ENCODE measurements at regions not wholly inside any gene's neighbourhood (a gene's known extent, or its start where the extent isn't known, plus 50 kb on each side); places are given as distances from the start of the nearest gene placed in this dataset.

DNA sequence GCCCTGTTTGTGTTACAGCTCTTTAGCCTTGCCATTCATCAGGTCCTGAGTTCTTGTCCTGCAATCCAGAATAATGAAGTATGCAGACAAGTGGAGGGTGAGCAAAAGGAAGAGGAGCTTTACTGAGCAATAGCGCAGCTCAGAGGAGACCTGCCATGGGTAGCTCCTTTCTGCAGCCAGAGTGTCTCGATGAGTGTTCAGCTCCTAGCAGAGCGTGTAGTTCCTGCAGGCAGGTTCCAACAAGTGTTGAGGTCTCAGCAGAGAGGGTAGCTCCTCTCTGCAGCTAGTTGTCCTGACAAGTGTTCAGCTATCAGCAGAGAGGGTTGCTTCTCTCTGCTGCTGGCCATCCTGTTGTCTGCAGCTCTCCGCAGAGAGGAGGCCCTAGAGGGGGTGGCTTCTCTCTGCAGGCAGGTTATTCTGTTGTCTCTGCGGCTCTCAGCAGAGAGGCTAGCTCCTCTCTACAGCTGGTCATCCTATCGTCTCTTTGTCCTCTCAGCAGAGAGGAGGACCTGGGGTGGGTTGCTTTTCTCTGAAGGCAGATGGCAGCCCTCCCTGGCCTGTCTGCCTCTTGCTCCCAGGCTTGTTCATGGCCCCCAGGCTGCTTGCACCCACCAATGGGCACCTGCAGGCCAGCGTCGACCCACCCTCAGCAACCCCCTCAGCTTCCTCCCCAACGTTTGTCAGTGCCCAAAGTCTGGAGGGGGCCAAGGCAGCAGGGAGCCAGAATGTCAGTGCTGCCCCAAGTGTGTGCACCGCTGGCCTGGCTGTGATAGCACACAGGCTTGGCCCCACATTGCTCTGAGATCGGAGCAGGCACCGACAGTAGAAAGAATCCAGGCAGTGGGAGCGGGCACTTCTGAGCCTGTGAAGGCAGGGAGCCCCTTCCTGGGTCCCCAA, 112.5 kb upstream of the RUNX3 start:
- TF ChIP-seq, protein P1, sequence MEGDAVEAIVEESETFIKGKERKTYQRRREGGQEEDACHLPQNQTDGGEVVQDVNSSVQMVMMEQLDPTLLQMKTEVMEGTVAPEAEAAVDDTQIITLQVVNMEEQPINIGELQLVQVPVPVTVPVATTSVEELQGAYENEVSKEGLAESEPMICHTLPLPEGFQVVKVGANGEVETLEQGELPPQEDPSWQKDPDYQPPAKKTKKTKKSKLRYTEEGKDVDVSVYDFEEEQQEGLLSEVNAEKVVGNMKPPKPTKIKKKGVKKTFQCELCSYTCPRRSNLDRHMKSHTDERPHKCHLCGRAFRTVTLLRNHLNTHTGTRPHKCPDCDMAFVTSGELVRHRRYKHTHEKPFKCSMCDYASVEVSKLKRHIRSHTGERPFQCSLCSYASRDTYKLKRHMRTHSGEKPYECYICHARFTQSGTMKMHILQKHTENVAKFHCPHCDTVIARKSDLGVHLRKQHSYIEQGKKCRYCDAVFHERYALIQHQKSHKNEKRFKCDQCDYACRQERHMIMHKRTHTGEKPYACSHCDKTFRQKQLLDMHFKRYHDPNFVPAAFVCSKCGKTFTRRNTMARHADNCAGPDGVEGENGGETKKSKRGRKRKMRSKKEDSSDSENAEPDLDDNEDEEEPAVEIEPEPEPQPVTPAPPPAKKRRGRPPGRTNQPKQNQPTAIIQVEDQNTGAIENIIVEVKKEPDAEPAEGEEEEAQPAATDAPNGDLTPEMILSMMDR (IDR thresholded peaks at IDR 0.05; ENCODE audit: low read depth, low read length) = no peak
- H3K4me3 ChIP-seq (ENCODE audit: low read depth, low read length) = no peak overlapping the region

GRCh38 chr1:25041916-25042315, 111.8 kb upstream of the RUNX3 start:
- TF ChIP-seq, protein P1 (IDR thresholded peaks at IDR 0.05; ENCODE audit: low read depth, low read length) = no peak
- no peak overlapping the region for H3K4me3 ChIP-seq (ENCODE audit: low read depth, low read length)

DNA sequence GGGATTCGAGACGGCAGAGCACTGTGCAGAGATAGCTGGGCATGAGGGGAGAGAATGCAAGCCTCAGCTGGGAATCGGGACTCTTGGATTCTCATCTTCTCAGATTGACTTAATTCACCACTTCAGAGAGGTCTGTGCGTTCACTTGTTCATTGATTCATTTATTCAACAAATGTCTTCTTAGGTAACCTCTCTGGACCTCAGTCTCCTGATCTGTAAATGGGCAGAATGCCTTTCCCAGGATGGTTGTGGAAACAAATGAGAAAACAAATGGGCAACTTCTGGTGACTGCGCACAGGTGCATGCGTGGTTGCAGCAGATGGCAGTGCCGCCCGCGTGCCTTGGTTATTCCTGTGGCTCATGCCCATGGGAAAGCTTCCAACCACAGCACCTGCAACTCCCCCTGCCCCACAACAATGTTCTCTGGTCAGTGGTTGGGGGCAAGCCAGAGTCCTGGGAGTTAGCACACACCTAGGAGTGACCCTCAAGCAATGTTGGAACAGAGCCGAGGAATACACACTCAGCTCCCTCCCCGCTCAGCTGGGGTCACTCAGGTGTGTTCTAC, 110.1 kb upstream of the RUNX3 start:
- no peak overlapping the region for H3K4me3 ChIP-seq (ENCODE audit: low read depth, low read length)
- TF ChIP-seq, protein P1 (IDR thresholded peaks at IDR 0.05; ENCODE audit: low read depth, low read length) = no peak

DNA sequence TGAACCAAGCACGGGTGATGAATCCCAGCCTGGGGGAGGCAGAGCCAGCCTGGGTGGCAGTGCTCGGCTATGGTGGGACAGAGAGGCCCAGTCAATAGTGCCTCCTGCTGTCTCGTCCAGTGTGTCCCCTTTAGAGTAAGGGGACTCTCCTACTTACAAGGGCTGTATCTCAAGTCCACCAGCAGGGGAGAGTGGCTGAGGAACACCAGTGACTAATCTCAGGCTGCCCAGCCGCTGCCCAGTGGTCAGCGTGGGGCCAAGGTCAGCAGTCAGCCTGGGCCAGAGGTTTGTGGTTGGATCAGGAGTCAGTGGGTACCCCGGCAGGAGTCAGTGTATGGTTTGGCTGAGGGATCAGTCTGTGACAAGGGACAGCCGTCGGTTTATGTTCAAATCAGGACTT, 109.2 kb upstream of the RUNX3 start:
- no peak overlapping the region for H3K4me3 ChIP-seq (ENCODE audit: low read depth, low read length)
- TF ChIP-seq, protein P1 (IDR thresholded peaks at IDR 0.05; ENCODE audit: low read depth, low read length) = peak; percentile 36; the same call in 1 of the 2 replicates

- TF ChIP-seq, protein P1 (IDR thresholded peaks at IDR 0.05; ENCODE audit: low read depth, low read length) = no peak
Measured at GRCh38 chr1:25038699-25039098, 108.6 kb upstream of the RUNX3 start.

DNA sequence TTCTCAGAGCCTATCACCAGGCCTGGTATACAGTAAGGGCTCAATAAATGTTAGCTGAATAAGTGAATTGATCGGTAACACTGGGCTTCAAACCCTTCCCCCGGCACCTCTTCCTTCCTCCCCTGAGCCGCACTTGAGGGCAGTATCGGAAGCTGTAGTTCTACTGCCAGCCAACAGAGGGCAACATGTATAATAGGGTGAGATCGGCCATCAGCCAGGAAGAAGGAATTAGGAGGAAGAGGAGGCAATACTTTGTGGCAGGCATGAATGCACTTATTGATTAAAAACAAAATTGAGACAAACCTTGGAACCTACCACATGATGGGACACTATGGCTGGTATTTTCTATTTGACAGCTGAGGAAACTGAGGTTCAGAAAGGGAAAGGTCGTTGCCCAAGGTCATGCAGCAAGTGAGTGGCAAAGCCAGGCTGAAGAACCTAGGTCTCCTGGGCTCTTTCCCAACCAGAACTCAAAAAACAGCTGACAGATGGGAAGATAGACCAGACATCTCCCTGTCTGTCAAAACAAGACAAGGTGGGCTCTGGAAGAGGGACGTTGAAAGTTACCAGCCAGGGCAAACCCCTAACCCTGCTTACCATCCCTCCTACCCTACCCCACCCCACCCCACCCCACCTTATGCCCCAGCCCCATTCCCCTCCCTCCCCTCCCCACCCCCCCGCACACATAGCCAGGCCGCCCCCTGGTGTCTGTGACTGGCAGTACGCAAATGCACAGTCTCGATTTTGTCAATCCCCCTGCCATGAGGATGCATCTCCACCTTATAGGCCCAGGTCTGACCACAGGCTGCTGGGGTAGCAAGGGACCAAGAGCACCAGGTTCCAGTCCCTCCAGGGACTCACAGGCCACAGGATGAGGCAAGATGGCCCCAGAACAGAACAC, 107.3 kb upstream of the RUNX3 start:
- TF ChIP-seq, protein P1 (IDR thresholded peaks at IDR 0.05; ENCODE audit: low read depth, low read length) = peak; percentile 88

More at GRCh38 chr1:25038699-25039098, 108.6 kb upstream of the RUNX3 start:
- no peak overlapping the region for H3K4me3 ChIP-seq (ENCODE audit: low read depth, low read length)

More for the DNA sequence above, 107.3 kb upstream of the RUNX3 start:
- no peak overlapping the region for H3K4me3 ChIP-seq (ENCODE audit: low read depth, low read length)

Data from WI38 (cell line).